Osteoblast (primary cell): ENCODE measurements at regions not wholly inside any gene's neighbourhood (a gene's known extent, or its start where the extent isn't known, plus 50 kb on each side); places are given as distances from the start of the nearest gene placed in this dataset.
A peak's percentile ranks its signal among the peaks of the same experiment; 100 is the strongest.

ENCODE experiments used
- DNase-seq: peaks from one replicate; pipeline ENCODE4 v3.0.0; 2011; ENCODE audit warnings: low spot score, mixed read lengths; ENCODE audit not compliant: insufficient read length; ENCODE audit errors: missing footprints
- H2AFZ ChIP-seq: 2 replicates; pipeline ENCODE4 v1.6.0; 2011; ENCODE audit warnings: mild to moderate bottlenecking, low read length
- H3K27ac ChIP-seq: 2 replicates; pipeline ENCODE4 v1.5.1; 2011; ENCODE audit warnings: mild to moderate bottlenecking, low read depth, low read length, moderate library complexity
- H3K27me3 ChIP-seq: 2 replicates; pipeline ENCODE4 v1.6.0; 2012; ENCODE audit warnings: mild to moderate bottlenecking, control low read depth, inconsistent platforms, low read length, moderate library complexity; ENCODE audit not compliant: insufficient read depth
- H3K36me3 ChIP-seq: 2 replicates; pipeline ENCODE4 v1.5.1; 2011; ENCODE audit warnings: mild to moderate bottlenecking, low read length, control low read depth, moderate library complexity; ENCODE audit not compliant: insufficient read depth
- H3K4me1 ChIP-seq: 2 replicates; pipeline ENCODE4 v1.5.1; 2011; ENCODE audit warnings: mild to moderate bottlenecking, low read length, control low read depth, moderate library complexity; ENCODE audit not compliant: insufficient read depth
- H3K4me2 ChIP-seq: 2 replicates; pipeline ENCODE4 v1.6.0; 2011; ENCODE audit warnings: mild to moderate bottlenecking, low read length; ENCODE audit not compliant: insufficient read depth
- H3K4me3 ChIP-seq: fragments of 200-600 bp; sonication (generic); 3 replicates; pipeline ENCODE4 v1.5.1; 2012; ENCODE audit warnings: mild to moderate bottlenecking, low read length, inconsistent platforms; ENCODE audit not compliant: insufficient read depth
- H3K79me2 ChIP-seq: 2 replicates; pipeline ENCODE4 v1.6.0; 2012; ENCODE audit warnings: mild to moderate bottlenecking, low read length, control low read depth, inconsistent platforms; ENCODE audit not compliant: insufficient read depth
- H3K9me3 ChIP-seq: 2 replicates; pipeline ENCODE4 v1.5.1; 2011; ENCODE audit warnings: low read depth, low read length, control low read depth
- H4K20me1 ChIP-seq: 2 replicates; pipeline ENCODE4 v1.6.0; 2012; ENCODE audit warnings: mild to moderate bottlenecking, low read length, control low read depth; ENCODE audit not compliant: insufficient read depth
- TF ChIP-seq, protein P1 (sequence below): IDR thresholded peaks from 2 replicates; pipeline ENCODE4 v1.5.1; 2011; ENCODE audit warnings: mild to moderate bottlenecking, low read depth, low read length, moderate library complexity; ENCODE audit errors: extremely low read depth

- Histone ChIP-seq H3K27ac (no peak overlapping the region), H3K4me3 (no peak overlapping the region), H2AFZ (no peak overlapping the region), H3K27me3 (peaks cover 8% of the 10 kb centered on the region), H3K36me3 (no peaks in the 10 kb centered on the region), H3K9me3 (no peaks in the 10 kb centered on the region), H3K79me2 (no peaks in the 10 kb centered on the region), H3K4me2 (no peak overlapping the region), H4K20me1 (no peaks in the 10 kb centered on the region), H3K4me1 (no peaks in the 10 kb centered on the region)
- TF ChIP-seq, protein P1, sequence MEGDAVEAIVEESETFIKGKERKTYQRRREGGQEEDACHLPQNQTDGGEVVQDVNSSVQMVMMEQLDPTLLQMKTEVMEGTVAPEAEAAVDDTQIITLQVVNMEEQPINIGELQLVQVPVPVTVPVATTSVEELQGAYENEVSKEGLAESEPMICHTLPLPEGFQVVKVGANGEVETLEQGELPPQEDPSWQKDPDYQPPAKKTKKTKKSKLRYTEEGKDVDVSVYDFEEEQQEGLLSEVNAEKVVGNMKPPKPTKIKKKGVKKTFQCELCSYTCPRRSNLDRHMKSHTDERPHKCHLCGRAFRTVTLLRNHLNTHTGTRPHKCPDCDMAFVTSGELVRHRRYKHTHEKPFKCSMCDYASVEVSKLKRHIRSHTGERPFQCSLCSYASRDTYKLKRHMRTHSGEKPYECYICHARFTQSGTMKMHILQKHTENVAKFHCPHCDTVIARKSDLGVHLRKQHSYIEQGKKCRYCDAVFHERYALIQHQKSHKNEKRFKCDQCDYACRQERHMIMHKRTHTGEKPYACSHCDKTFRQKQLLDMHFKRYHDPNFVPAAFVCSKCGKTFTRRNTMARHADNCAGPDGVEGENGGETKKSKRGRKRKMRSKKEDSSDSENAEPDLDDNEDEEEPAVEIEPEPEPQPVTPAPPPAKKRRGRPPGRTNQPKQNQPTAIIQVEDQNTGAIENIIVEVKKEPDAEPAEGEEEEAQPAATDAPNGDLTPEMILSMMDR = no peak
- no peak for DNase-seq
These were observed 145.2 kb downstream of the ICOS start for GRCh38 chr2:204081487-204082425.

- Histone ChIP-seq H3K9me3 (no peaks in the 10 kb centered on the region), H3K27ac (no peak overlapping the region), H3K79me2 (no peaks in the 10 kb centered on the region), H3K27me3 (peaks cover 8% of the 10 kb centered on the region), H3K4me2 (no peak overlapping the region), H2AFZ (no peak overlapping the region), H4K20me1 (no peaks in the 10 kb centered on the region), H3K4me3 (no peak overlapping the region), H3K36me3 (no peaks in the 10 kb centered on the region), H3K4me1 (no peaks in the 10 kb centered on the region)
- TF ChIP-seq, protein P1 = no peak
- DNase-seq = peak; percentile 17
These were observed 149.6 kb downstream of the ICOS start for GRCh38 chr2:204086167-204086566.

- Histone ChIP-seq H3K27ac (no peak overlapping the region), H3K4me1 (no peaks in the 10 kb centered on the region), H3K9me3 (no peaks in the 10 kb centered on the region), H3K27me3 (no peaks in the 10 kb centered on the region), H3K79me2 (no peaks in the 10 kb centered on the region), H3K36me3 (no peaks in the 10 kb centered on the region), H4K20me1 (no peaks in the 10 kb centered on the region), H3K4me3 (no peak overlapping the region), H2AFZ (no peak overlapping the region), H3K4me2 (no peak overlapping the region)
- TF ChIP-seq, protein P1 = no peak
- no peak for DNase-seq
These were observed 152.5 kb downstream of the ICOS start for GRCh38 chr2:204089105-204089504.

GRCh38 chr2:204089574-204089973 is 153.0 kb downstream of the ICOS start:
- no peak overlapping the region for H3K4me3 ChIP-seq
- no peaks in the 10 kb centered on the region for H4K20me1 ChIP-seq
- no peak for DNase-seq
- H3K4me1 ChIP-seq = no peaks in the 10 kb centered on the region
- H3K27me3 ChIP-seq = no peaks in the 10 kb centered on the region
- H3K27ac ChIP-seq = no peak overlapping the region
- H3K36me3 ChIP-seq = no peaks in the 10 kb centered on the region
- H3K4me2 ChIP-seq = no peak overlapping the region
- H3K9me3 ChIP-seq = no peaks in the 10 kb centered on the region
- H3K79me2 ChIP-seq = no peaks in the 10 kb centered on the region
- H2AFZ ChIP-seq = no peak overlapping the region
- TF ChIP-seq, protein P1 = no peak
